Breast epithelium (tissue), 3 donors: ENCODE measurements at regions not wholly inside any gene's neighbourhood (a gene's known extent, or its start where the extent isn't known, plus 50 kb on each side); places are given as distances from the start of the nearest gene placed in this dataset.

Experiments used
- CTCF ChIP-seq, 3 donors: fragments of 450-650 bp; IDR thresholded peaks; one replicate each; pipeline ENCODE4 v1.5.1; 2016 to 2017; ENCODE audit warnings: antibody characterized with exemption in 3 of 3, mild to moderate bottlenecking in 3 of 3, moderate library complexity in 3 of 3
- POLR2A ChIP-seq: fragments of 450-650 bp; IDR thresholded peaks from one replicate; pipeline ENCODE4 v1.6.1; 2016; ENCODE audit warnings: antibody characterized with exemption, mild to moderate bottlenecking, moderate library complexity
- POLR2AphosphoS5 ChIP-seq, 3 donors: sonication (generic); formaldehyde crosslinking; IDR thresholded peaks; one replicate each; pipeline ENCODE4 v1.6.1; 2017; ENCODE audit warnings: antibody characterized with exemption in 3 of 3

GRCh38 chr20:54745780-54746179 lies 270.4 kb downstream of the DOK5 start:
- TF ChIP-seq POLR2A (no peak), CTCF (IDR thresholded peaks at IDR 0.05) (no peak), POLR2AphosphoS5 (IDR thresholded peaks at IDR 0.05) (no peak)
